HepG2 (cell line): ENCODE measurements at regions not wholly inside any gene's neighbourhood (a gene's known extent, or its start where the extent isn't known, plus 50 kb on each side); places are given as distances from the start of the nearest gene placed in this dataset.

Experiments
- ATAC-seq: fragments of 200-7000 bp; cut with Tn5 transposase; 3 replicates; pipeline ENCODE4 v1.9.1; 2020; ENCODE audit warnings: mild to moderate bottlenecking, moderate library complexity
- BruUV-seq: library from RNA; stranded (reverse); fragments of 400-500 nt; replicated peaks from 2 replicates; lab custom pipeline; 2021; lab: Mats Ljungman, UMichigan
- CTCF ChIA-PET: fragments of 300-600 bp; formaldehyde crosslinking; extraction: SDS; loops from one replicate; lab custom pipeline; 2021; ENCODE audit warnings: low total read pairs, inconsistent platforms, low intra/inter-chr PET ratio; lab: Yijun Ruan, JAX
- POLR2A ChIA-PET: fragments of 350-600 bp; sonication (Branson Sonifier 250); formaldehyde crosslinking; loops from one replicate; lab custom pipeline; 2020; ENCODE audit warnings: antibody characterized with exemption, inconsistent platforms; lab: Yijun Ruan, JAX
- DNase-seq: peaks from one replicate; pipeline ENCODE4 v3.0.0-alpha.2; 2015; ENCODE audit warnings: low spot score
- FAIRE-seq: peaks from 3 replicates; lab custom pipeline; 2011; peaks lifted over from hg19 to GRCh38; lab: Jason Lieb, UNC
- H2AFZ ChIP-seq: one replicate; pipeline ENCODE4 v1.6.1; 2011; ENCODE audit warnings: low read length, inconsistent platforms
- H3K27ac ChIP-seq: fragments of 300-600 bp; 3 replicates; pipeline ENCODE4 v1.8.0; 2011; ENCODE audit warnings: mixed run types, mild to moderate bottlenecking, mixed read lengths, low read length, inconsistent platforms; ENCODE audit not compliant: insufficient read depth; ENCODE audit errors: extremely low read length
- H3K27me3 ChIP-seq, 2 experiments: fragments of 200-600 bp in 1 of 2; 2 replicates in 1 of 2; 3 replicates in 1 of 2; pipeline versions ENCODE4 v1.6.0 to v1.8.0; 2011; ENCODE audit warnings: low read length in 2 of 2, mild to moderate bottlenecking in 2 of 2, moderate library complexity in 2 of 2, inconsistent platforms in 1 of 2; ENCODE audit not compliant: insufficient read depth in 2 of 2, control insufficient read depth in 1 of 2
- H3K36me3 ChIP-seq, 2 experiments: fragments of 200-600 bp in 1 of 2; replicated peaks in 1 of 2; 2 replicates in 1 of 2; 3 replicates in 1 of 2; pipeline versions ENCODE4 v1.5.1 to v1.8.0; 2011; ENCODE audit warnings: low read length in 2 of 2, inconsistent platforms in 1 of 2; ENCODE audit not compliant: insufficient read depth in 2 of 2, control insufficient read depth in 1 of 2
- H3K4me1 ChIP-seq: 2 replicates; pipeline ENCODE4 v1.5.1; 2012; ENCODE audit warnings: low read length, inconsistent platforms; ENCODE audit not compliant: insufficient read depth
- H3K4me2 ChIP-seq: 2 replicates; pipeline ENCODE4 v1.6.0; 2011; ENCODE audit warnings: low read depth, low read length, inconsistent platforms
- H3K4me3 ChIP-seq, 3 experiments: fragments of 200-600 bp in 1 of 3; sonication (generic), shearing (Covaris generic) in 1 of 3; replicated peaks in 1 of 3; 2 replicates each; pipeline ENCODE4 v1.5.1; 2011 to 2016; ENCODE audit warnings: low read length in 3 of 3, inconsistent platforms in 2 of 3, low read depth in 2 of 3, mild to moderate bottlenecking in 2 of 3, control low read depth in 1 of 3, mixed read lengths in 1 of 3; ENCODE audit not compliant: insufficient read depth in 1 of 3
- H3K79me2 ChIP-seq: one replicate; pipeline ENCODE4 v1.6.1; 2011; ENCODE audit warnings: low read length, inconsistent platforms; ENCODE audit not compliant: insufficient read depth
- H3K9ac ChIP-seq: 2 replicates; pipeline ENCODE4 v1.6.0; 2011; ENCODE audit warnings: mild to moderate bottlenecking, low read depth, low read length, inconsistent platforms; ENCODE audit not compliant: insufficient read depth
- H3K9me3 ChIP-seq: 2 replicates; pipeline ENCODE4 v1.5.1; 2012; ENCODE audit warnings: mild to moderate bottlenecking, low read length
- H4K20me1 ChIP-seq: 2 replicates; pipeline ENCODE4 v1.6.0; 2011; ENCODE audit warnings: inconsistent platforms, mild to moderate bottlenecking, low read length, moderate library complexity; ENCODE audit not compliant: insufficient read depth
- CCDC6 ChIP-seq: sonication (generic); formaldehyde crosslinking; IDR thresholded peaks from 2 replicates; pipeline ENCODE4 v1.8.1; 2022; ENCODE audit warnings: mild to moderate bottlenecking, missing genetic modification reagents, moderate library complexity
- HNF4G ChIP-seq, 2 experiments: sonication (generic) in 1 of 2; formaldehyde crosslinking in 1 of 2; IDR thresholded peaks; 2 replicates each; pipeline versions ENCODE4 v1.4.0 to v1.6.1; 2011 to 2020; ENCODE audit warnings: borderline replicate concordance in 2 of 2, low read depth in 2 of 2, mild to moderate bottlenecking in 2 of 2, low read length in 1 of 2, missing genetic modification reagents in 1 of 2, moderate library complexity in 1 of 2
- MED1 ChIP-seq: sonication (generic); formaldehyde crosslinking; IDR thresholded peaks from 2 replicates; pipeline ENCODE4 v1.4.0; 2020; ENCODE audit warnings: missing genetic modification reagents
- POGK ChIP-seq: sonication (generic); formaldehyde crosslinking; conservative IDR thresholded peaks from 2 replicates; pipeline ENCODE4 v1.8.0; 2022; ENCODE audit warnings: mild to moderate bottlenecking, moderate library complexity, missing genetic modification reagents
- RAD51 ChIP-seq: fragments of 450-650 bp; IDR thresholded peaks from 2 replicates; pipeline ENCODE4 v1.6.1; 2016; ENCODE audit warnings: borderline replicate concordance
- RBFOX2 ChIP-seq: fragments of 200-400 bp; formaldehyde crosslinking; IDR thresholded peaks from 2 replicates; pipeline ENCODE4 v1.6.1; 2017; ENCODE audit warnings: low read depth, mild to moderate bottlenecking, low read length
- TOE1 ChIP-seq: sonication (generic); formaldehyde crosslinking; IDR thresholded peaks from 2 replicates; pipeline ENCODE4 v1.4.0; 2020; ENCODE audit warnings: mild to moderate bottlenecking, missing genetic modification reagents
- ZBTB1 ChIP-seq: sonication (generic); formaldehyde crosslinking; IDR thresholded peaks from 2 replicates; pipeline ENCODE4 v1.4.0; 2020; ENCODE audit warnings: missing genetic modification reagents, borderline replicate concordance
- ZKSCAN8 ChIP-seq: IDR thresholded peaks from 2 replicates; pipeline ENCODE4 v1.6.1; 2016; ENCODE audit warnings: borderline replicate concordance, missing genetic modification reagents, missing compliant biosample characterization
- ZNF251 ChIP-seq: sonication (generic); formaldehyde crosslinking; IDR thresholded peaks from 2 replicates; pipeline ENCODE4 v1.9.0; 2021; ENCODE audit warnings: mild to moderate bottlenecking, missing genetic modification reagents
- ZNF468 ChIP-seq: sonication (generic); formaldehyde crosslinking; IDR thresholded peaks from 2 replicates; pipeline ENCODE4 v1.8.0; 2022; ENCODE audit warnings: mild to moderate bottlenecking, moderate library complexity, missing genetic modification reagents
- ZNF510 ChIP-seq: sonication (generic); formaldehyde crosslinking; IDR thresholded peaks from 2 replicates; pipeline ENCODE4 v1.4.0; 2020; ENCODE audit warnings: low read depth, mild to moderate bottlenecking, missing genetic modification reagents
- ZNF512 ChIP-seq: sonication (generic); formaldehyde crosslinking; IDR thresholded peaks from 2 replicates; pipeline ENCODE4 v1.4.0; 2020; ENCODE audit warnings: mild to moderate bottlenecking, missing genetic modification reagents
- ZNF605 ChIP-seq: sonication (generic); formaldehyde crosslinking; IDR thresholded peaks from 2 replicates; pipeline ENCODE4 v1.8.0; 2022; ENCODE audit warnings: mild to moderate bottlenecking, missing genetic modification reagents
- ZNF678 ChIP-seq: sonication (generic); formaldehyde crosslinking; IDR thresholded peaks from 2 replicates; pipeline ENCODE4 v1.4.0; 2020; ENCODE audit warnings: mild to moderate bottlenecking, missing genetic modification reagents
- ZNF749 ChIP-seq: sonication (generic); formaldehyde crosslinking; IDR thresholded peaks from 2 replicates; pipeline ENCODE4 v1.8.0; 2022; ENCODE audit warnings: mild to moderate bottlenecking, missing genetic modification reagents, moderate library complexity, borderline replicate concordance
- ZNF879 ChIP-seq: sonication (generic); formaldehyde crosslinking; IDR thresholded peaks from 2 replicates; pipeline ENCODE4 v1.8.1; 2023; ENCODE audit warnings: missing genetic modification reagents
- WGBS: methylation state at CpG from one replicate; pipeline ENCODE4 v1.1.6; 2017; ENCODE audit warnings: low lambda C conversion rate; 5-methylcytosine and 5-hydroxymethylcytosine counted together
- in situ Hi-C: cut with HindIII; loops from 2 replicates; pipeline ENCODE4 v1.10.0; 2017; ENCODE audit warnings: low pct_unique_long_range_greater_than_20kb; ENCODE audit not compliant: extremely low pct_ligation_motif_present
- intact Hi-C: fragments of 100-400 bp; cut with micrococcal nuclease; formaldehyde crosslinking; loops from one replicate; pipeline ENCODE4 v1.10.0; 2022; ENCODE audit not compliant: unreplicated experiment

- BruUV-seq: no TSS peak
- Histone ChIP-seq H4K20me1 (no peaks in the 10 kb centered on the region), H3K27me3 (no peaks in the 10 kb centered on the region), H3K36me3 (no peaks in the 10 kb centered on the region), H3K27ac (no peak overlapping the region), H2AFZ (no peak overlapping the region), H3K9ac (no peak overlapping the region), H3K4me1 (no peaks in the 10 kb centered on the region), H3K79me2 (no peaks in the 10 kb centered on the region), H3K4me2 (no peak overlapping the region), H3K4me3 (no peak overlapping the region), H3K9me3 (no peaks in the 10 kb centered on the region)
- FAIRE-seq (no peak), DNase-seq (no peak), ATAC-seq (no peak)
- 0% methylated on average over 3 of the region's 3 CpGs for WGBS
- TF ChIP-seq ZNF879 (CRISPR knock-in tag) (no peak), ZNF749 (no peak), TOE1 (CRISPR knock-in tag) (no peak)
- CTCF ChIA-PET: no interaction called here
- POLR2A ChIA-PET: no interaction called here
- in situ Hi-C loops: no loop called here
- intact Hi-C loops: no loop called here
These were observed 235.2 kb upstream of the PIK3C3 start for GRCh38 chr18:41719808-41720207.

DNA sequence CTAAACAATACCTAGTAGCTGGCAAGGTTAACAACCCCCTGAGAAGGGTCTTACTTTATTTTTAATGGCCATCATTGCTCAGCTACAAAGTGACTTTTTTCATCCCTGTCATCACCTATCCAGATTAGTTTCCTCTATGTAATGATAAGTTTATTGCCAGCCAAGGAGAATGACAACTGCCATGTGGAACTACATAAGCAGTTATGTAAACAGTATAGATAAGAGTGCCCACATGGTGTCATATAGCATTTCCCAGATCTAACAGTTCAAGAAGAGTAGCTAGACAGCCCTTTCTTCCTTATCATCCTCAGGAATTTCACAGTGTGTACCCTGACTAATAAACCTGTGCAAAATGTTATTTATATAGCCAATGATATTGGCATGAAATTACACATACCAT, 240.2 kb upstream of the PIK3C3 start:
- Histone ChIP-seq H3K4me3 (no peak overlapping the region), H3K36me3 (no peaks in the 10 kb centered on the region), H3K4me2 (no peak overlapping the region), H3K27me3 (no peaks in the 10 kb centered on the region), H3K9ac (no peak overlapping the region), H4K20me1 (no peaks in the 10 kb centered on the region), H2AFZ (no peak overlapping the region), H3K9me3 (no peaks in the 10 kb centered on the region), H3K4me1 (no peaks in the 10 kb centered on the region), H3K79me2 (no peaks in the 10 kb centered on the region), H3K27ac (no peak overlapping the region)
- no TSS peak for BruUV-seq
- POLR2A ChIA-PET: no interaction called here
- DNase-seq: no peak
- no peak for FAIRE-seq
- ATAC-seq: no peak
- intact Hi-C loops: no loop called here
- CTCF ChIA-PET: no interaction called here
- in situ Hi-C loops: no loop called here
- no peak for TF ChIP-seq POGK (CRISPR knock-in tag)
- no peak for TF ChIP-seq ZNF605 (CRISPR knock-in tag)
- no peak for TF ChIP-seq HNF4G (IDR thresholded peaks at IDR 0.05; ENCODE audit: borderline replicate concordance, low read depth, low read length)
- TF ChIP-seq HNF4G (CRISPR knock-in tag; IDR thresholded peaks at IDR 0.05; ENCODE audit: borderline replicate concordance, low read depth): no peak
- no peak for TF ChIP-seq ZNF512 (CRISPR knock-in tag)
- no peak for TF ChIP-seq ZBTB1 (CRISPR knock-in tag)
- no peak for TF ChIP-seq ZNF251 (CRISPR knock-in tag)
- no peak for TF ChIP-seq ZNF468 (CRISPR knock-in tag)
- TF ChIP-seq ZNF510: no peak
- no peak for TF ChIP-seq CCDC6 (CRISPR knock-in tag)
- no peak for TF ChIP-seq RBFOX2
- TF ChIP-seq RAD51: no peak
- no peak for TF ChIP-seq MED1 (CRISPR knock-in tag)
- no peak for TF ChIP-seq ZNF678 (CRISPR knock-in tag)
- no peak for TF ChIP-seq ZKSCAN8 (CRISPR knock-in tag)
